Neural progenitor cell (in vitro differentiated cells): ENCODE measurements at regions not wholly inside any gene's neighbourhood (a gene's known extent, or its start where the extent isn't known, plus 50 kb on each side); places are given as distances from the start of the nearest gene placed in this dataset.

ENCODE experiments used
- EZH2 ChIP-seq: fragments of 200-600 bp; sonication (generic); IDR thresholded peaks from 2 replicates; pipeline ENCODE4 v1.6.1; 2017; ENCODE audit warnings: antibody characterized with exemption, mild to moderate bottlenecking, moderate library complexity
- TF ChIP-seq, protein P1 (sequence below): fragments of 200-600 bp; sonication (generic); IDR thresholded peaks from 2 replicates; pipeline ENCODE4 v1.5.1; 2017; ENCODE audit warnings: antibody characterized with exemption, mild to moderate bottlenecking

DNA sequence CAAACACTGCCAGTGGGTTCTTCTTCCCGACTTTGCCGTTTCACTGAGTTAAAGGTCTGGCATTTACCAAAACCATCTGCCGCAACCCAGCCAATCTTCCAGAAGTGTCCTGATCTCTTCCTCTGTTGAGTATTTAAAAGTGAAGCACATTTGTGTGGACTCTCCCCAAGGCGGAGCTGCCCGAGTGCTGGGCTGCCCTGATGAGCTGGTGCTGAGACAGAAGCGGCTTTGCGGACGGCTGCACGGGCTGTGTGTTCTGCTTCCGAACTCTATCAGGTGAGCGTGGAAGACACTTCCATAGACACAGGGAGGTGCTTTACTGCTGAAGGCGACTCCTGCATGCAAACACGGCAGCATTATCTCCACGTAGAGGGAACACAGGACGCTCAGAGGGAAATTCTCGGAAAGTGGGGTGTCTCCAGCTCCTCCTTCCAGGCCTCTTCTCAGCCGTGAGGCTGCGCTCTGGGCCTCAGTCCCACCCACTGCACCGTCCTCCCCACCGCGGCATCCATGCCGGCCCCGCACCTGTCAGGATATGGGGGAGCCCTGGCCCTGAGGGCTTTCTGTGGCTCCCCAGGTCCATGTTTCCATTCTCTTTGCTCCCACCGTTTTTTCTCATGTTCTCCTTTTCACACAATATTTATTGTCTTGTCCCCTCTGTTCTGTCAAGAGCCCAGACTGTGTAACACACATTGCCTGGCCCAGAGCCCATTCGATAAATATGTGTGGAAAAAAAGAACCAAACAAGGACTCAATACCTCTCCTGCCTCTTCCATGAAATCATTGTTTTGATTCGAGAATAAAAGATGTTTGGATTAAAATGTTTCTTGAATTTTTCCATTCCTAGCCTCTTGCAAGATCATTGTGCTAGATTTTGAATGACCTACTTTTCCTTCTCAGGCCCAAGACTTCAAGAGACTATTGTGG lies 205.1 kb downstream of the DLL1 start:
- TF ChIP-seq, protein P1, sequence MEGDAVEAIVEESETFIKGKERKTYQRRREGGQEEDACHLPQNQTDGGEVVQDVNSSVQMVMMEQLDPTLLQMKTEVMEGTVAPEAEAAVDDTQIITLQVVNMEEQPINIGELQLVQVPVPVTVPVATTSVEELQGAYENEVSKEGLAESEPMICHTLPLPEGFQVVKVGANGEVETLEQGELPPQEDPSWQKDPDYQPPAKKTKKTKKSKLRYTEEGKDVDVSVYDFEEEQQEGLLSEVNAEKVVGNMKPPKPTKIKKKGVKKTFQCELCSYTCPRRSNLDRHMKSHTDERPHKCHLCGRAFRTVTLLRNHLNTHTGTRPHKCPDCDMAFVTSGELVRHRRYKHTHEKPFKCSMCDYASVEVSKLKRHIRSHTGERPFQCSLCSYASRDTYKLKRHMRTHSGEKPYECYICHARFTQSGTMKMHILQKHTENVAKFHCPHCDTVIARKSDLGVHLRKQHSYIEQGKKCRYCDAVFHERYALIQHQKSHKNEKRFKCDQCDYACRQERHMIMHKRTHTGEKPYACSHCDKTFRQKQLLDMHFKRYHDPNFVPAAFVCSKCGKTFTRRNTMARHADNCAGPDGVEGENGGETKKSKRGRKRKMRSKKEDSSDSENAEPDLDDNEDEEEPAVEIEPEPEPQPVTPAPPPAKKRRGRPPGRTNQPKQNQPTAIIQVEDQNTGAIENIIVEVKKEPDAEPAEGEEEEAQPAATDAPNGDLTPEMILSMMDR, result no peak
- TF ChIP-seq EZH2, result no peak
